Kidney epithelial cell (primary cell): ENCODE measurements at regions not wholly inside any gene's neighbourhood (a gene's known extent, or its start where the extent isn't known, plus 50 kb on each side); places are given as distances from the start of the nearest gene placed in this dataset.
"Not testable (repeated sequence)": the region's sequence is repeated elsewhere in the genome, so short reads cannot be mapped to it uniquely, and the experiment has no call there.

Experiments used
- DNase-seq: peaks from one replicate; pipeline ENCODE4 v3.0.0-alpha.2; 2010; ENCODE audit warnings: low read depth
- H3K27me3 ChIP-seq: 2 replicates; pipeline ENCODE4 v1.6.0; 2011; ENCODE audit warnings: low read length; ENCODE audit not compliant: control insufficient read depth, insufficient read depth
- H3K36me3 ChIP-seq: 2 replicates; pipeline ENCODE4 v1.5.1; 2011; ENCODE audit warnings: low read length; ENCODE audit not compliant: control insufficient read depth, insufficient read depth
- H3K4me3 ChIP-seq: 2 replicates; pipeline ENCODE4 v1.5.1; 2011; ENCODE audit warnings: low read depth, mild to moderate bottlenecking, control low read depth, low read length
- CTCF ChIP-seq: IDR thresholded peaks from 2 replicates; pipeline ENCODE4 v1.5.1; 2011; ENCODE audit warnings: mild to moderate bottlenecking, moderate library complexity, low read length, control low read depth, inconsistent platforms; ENCODE audit not compliant: insufficient read depth, poor library complexity, severe bottlenecking

GRCh38 chr16:72590151-72590937 lies 418.4 kb upstream of the PMFBP1 start:
- no peaks in the 10 kb centered on the region for H3K36me3 ChIP-seq
- DNase-seq = no peak
- no peak for TF ChIP-seq CTCF
- no peak overlapping the region for H3K4me3 ChIP-seq
- no peaks in the 10 kb centered on the region for H3K27me3 ChIP-seq

- TF ChIP-seq CTCF = no peak
- Histone ChIP-seq H3K36me3 (no peaks in the 10 kb centered on the region), H3K4me3 (no peak overlapping the region), H3K27me3 (no peaks in the 10 kb centered on the region)
- no peak for DNase-seq
Observed at GRCh38 chr16:72588551-72588950, 416.6 kb upstream of the PMFBP1 start.

- H3K36me3 ChIP-seq, DNase-seq, H3K27me3 ChIP-seq, H3K4me3 ChIP-seq: not testable (repeated sequence)
Observed at GRCh38 chr16:72578061-72578460, 406.1 kb upstream of the PMFBP1 start.

- H3K36me3 ChIP-seq = no peaks in the 10 kb centered on the region
- H3K4me3 ChIP-seq = no peak overlapping the region
- TF ChIP-seq CTCF = no peak
- no peaks in the 10 kb centered on the region for H3K27me3 ChIP-seq
- no peak for DNase-seq
Observed at GRCh38 chr16:72576189-72576588, 404.2 kb upstream of the PMFBP1 start.

GRCh38 chr16:72569677-72570076 lies 397.7 kb upstream of the PMFBP1 start:
- H3K4me3 ChIP-seq = no peak overlapping the region
- TF ChIP-seq CTCF = no peak
- H3K36me3 ChIP-seq = no peaks in the 10 kb centered on the region
- H3K27me3 ChIP-seq = no peaks in the 10 kb centered on the region
- DNase-seq = no peak

GRCh38 chr16:72568502-72568901 lies 396.5 kb upstream of the PMFBP1 start:
- no peak for TF ChIP-seq CTCF
- Histone ChIP-seq H3K4me3 (no peak overlapping the region), H3K27me3 (no peaks in the 10 kb centered on the region), H3K36me3 (no peaks in the 10 kb centered on the region)
- DNase-seq = no peak
